GM12874 (cell line): ENCODE measurements at regions not wholly inside any gene's neighbourhood (a gene's known extent, or its start where the extent isn't known, plus 50 kb on each side); places are given as distances from the start of the nearest gene placed in this dataset.

Experiments
- CTCF ChIP-seq: IDR thresholded peaks from 2 replicates; pipeline ENCODE4 v1.5.1; 2011; ENCODE audit warnings: low read depth, mild to moderate bottlenecking, control low read depth, low read length, moderate library complexity; ENCODE audit not compliant: insufficient read depth

- no peak for TF ChIP-seq CTCF
Measured at GRCh38 chr4:147102596-147102995, 156.9 kb upstream of the TTC29 start.

- TF ChIP-seq CTCF: no peak
Measured at GRCh38 chr4:147103403-147103946, 157.8 kb upstream of the TTC29 start.

- no peak for TF ChIP-seq CTCF
Measured at GRCh38 chr4:147104768-147105167, 159.1 kb upstream of the TTC29 start.

GRCh38 chr4:147108409-147108808 lies 162.7 kb upstream of the TTC29 start:
- no peak for TF ChIP-seq CTCF

GRCh38 chr4:147109800-147110199 lies 164.1 kb upstream of the TTC29 start:
- TF ChIP-seq CTCF: no peak

GRCh38 chr4:147110473-147111367 lies 165.1 kb upstream of the TTC29 start:
- no peak for TF ChIP-seq CTCF

GRCh38 chr4:147117431-147117830 lies 171.8 kb upstream of the TTC29 start:
- no peak for TF ChIP-seq CTCF
